H1 (cell line): ENCODE measurements at regions not wholly inside any gene's neighbourhood (a gene's known extent, or its start where the extent isn't known, plus 50 kb on each side); places are given as distances from the start of the nearest gene placed in this dataset.

Experiments
- CTCF ChIA-PET: fragments of 300-600 bp; sonication (Branson Sonifier 250); formaldehyde crosslinking; loops from one replicate; lab custom pipeline; 2021; ENCODE audit not compliant: partially characterized antibody; lab: Charles Lee
- POLR2A ChIA-PET: fragments of 300-600 bp; sonication (Branson Sonifier 250); formaldehyde crosslinking; loops from one replicate; lab custom pipeline; 2021; ENCODE audit warnings: inconsistent platforms; ENCODE audit not compliant: partially characterized antibody; lab: Charles Lee
- DNase-seq, 2 experiments: peaks; one replicate each; pipeline versions ENCODE4 v3.0.0 to v3.0.0-alpha.2; 2010 to 2022; ENCODE audit warnings: low spot score in 2 of 2, low read depth in 1 of 2, mixed read lengths in 1 of 2
- FAIRE-seq: peaks from 2 replicates; lab custom pipeline; 2011; peaks lifted over from hg19 to GRCh38; lab: Jason Lieb, UNC
- H2AFZ ChIP-seq: 2 replicates; pipeline ENCODE4 v1.8.1; 2012; ENCODE audit warnings: low read length, inconsistent platforms
- H2AK5ac ChIP-seq: 2 replicates; pipeline ENCODE4 v1.6.1; 2013; ENCODE audit warnings: low read depth, low read length
- H2BK120ac ChIP-seq: replicated peaks from 2 replicates; pipeline ENCODE3; 2013; ENCODE audit warnings: low read depth, low read length, inconsistent platforms
- H2BK12ac ChIP-seq: 2 replicates; pipeline ENCODE4 v1.6.1; 2013; ENCODE audit warnings: low read depth, low read length
- H2BK15ac ChIP-seq: 2 replicates; pipeline ENCODE4 v1.6.1; 2013; ENCODE audit warnings: low read length
- H2BK20ac ChIP-seq: 2 replicates; pipeline ENCODE4 v1.6.1; 2013; ENCODE audit warnings: low read length
- H2BK5ac ChIP-seq: 2 replicates; pipeline ENCODE4 v1.6.1; 2013; ENCODE audit warnings: low read depth, low read length
- H3K14ac ChIP-seq: 2 replicates; pipeline ENCODE4 v1.6.1; 2013; ENCODE audit warnings: inconsistent platforms; ENCODE audit not compliant: insufficient read length
- H3K18ac ChIP-seq: 2 replicates; pipeline ENCODE4 v1.6.1; 2013; ENCODE audit warnings: low read length; ENCODE audit errors: extremely low read depth
- H3K23ac ChIP-seq: 2 replicates; pipeline ENCODE4 v1.6.1; 2013; ENCODE audit warnings: inconsistent platforms; ENCODE audit not compliant: insufficient read length
- H3K23me2 ChIP-seq: 2 replicates; pipeline ENCODE4 v1.6.1; 2013; ENCODE audit warnings: low read depth, low read length
- H3K27ac ChIP-seq: 2 replicates; pipeline ENCODE4 v1.6.1; 2011; ENCODE audit warnings: low read depth, low read length, inconsistent platforms
- H3K27me3 ChIP-seq, 4 experiments: replicated peaks in 1 of 4; 1 replicate in 1 of 4; 2 replicates in 3 of 4; pipeline versions ENCODE4 v1.6.1 to v1.8.1; 2011 to 2013; ENCODE audit warnings: low read length in 3 of 4, mild to moderate bottlenecking in 3 of 4, inconsistent platforms in 2 of 4, mixed read lengths in 2 of 4, moderate library complexity in 1 of 4; ENCODE audit not compliant: control insufficient read depth in 3 of 4, insufficient read depth in 3 of 4; ENCODE audit errors: extremely low read depth in 1 of 4
- H3K36me3 ChIP-seq, 4 experiments: 2 replicates each; pipeline versions ENCODE4 v1.6.1 to v1.8.1; 2011 to 2013; ENCODE audit warnings: mild to moderate bottlenecking in 4 of 4, low read length in 3 of 4, moderate library complexity in 2 of 4, control low read depth in 1 of 4, inconsistent platforms in 1 of 4; ENCODE audit not compliant: insufficient read depth in 4 of 4, control insufficient read depth in 2 of 4
- H3K4ac ChIP-seq: replicated peaks from 2 replicates; pipeline ENCODE3; 2013; ENCODE audit warnings: low read length, low read depth, mixed read lengths, inconsistent platforms; ENCODE audit not compliant: insufficient read length
- H3K4me1 ChIP-seq, 4 experiments: replicated peaks in 1 of 4; 1 replicate in 1 of 4; 2 replicates in 3 of 4; pipeline versions ENCODE4 v1.6.1 to v1.8.1; 2011 to 2013; ENCODE audit warnings: low read length in 3 of 4, inconsistent platforms in 2 of 4, mixed read lengths in 1 of 4; ENCODE audit not compliant: insufficient read depth in 4 of 4, control insufficient read depth in 3 of 4
- H3K4me2 ChIP-seq, 2 experiments: 2 replicates each; pipeline versions ENCODE4 v1.6.1 to v1.8.1; 2011 to 2013; ENCODE audit warnings: low read depth in 2 of 2, low read length in 2 of 2, control low read depth in 1 of 2, inconsistent platforms in 1 of 2, mild to moderate bottlenecking in 1 of 2; ENCODE audit not compliant: insufficient read depth in 1 of 2
- H3K4me3 ChIP-seq, 4 experiments: fragments of 200-600, 300-600 bp in 1 of 4; sonication (generic), shearing (Covaris generic), sonication (Bioruptor Twin) in 1 of 4; 2 replicates each; pipeline versions ENCODE4 v1.5.1 to v1.8.1; 2011 to 2016; ENCODE audit warnings: low read length in 4 of 4, low read depth in 3 of 4, control low read depth in 2 of 4, inconsistent platforms in 2 of 4, mild to moderate bottlenecking in 2 of 4, mixed read lengths in 1 of 4, moderate library complexity in 1 of 4; ENCODE audit not compliant: insufficient read depth in 2 of 4; ENCODE audit errors: extremely low read depth in 1 of 4
- H3K56ac ChIP-seq: replicated peaks from 2 replicates; pipeline ENCODE3; 2013; ENCODE audit warnings: low read depth, mild to moderate bottlenecking, mixed read lengths, low read length, inconsistent platforms; ENCODE audit not compliant: insufficient read length
- H3K79me1 ChIP-seq: 2 replicates; pipeline ENCODE4 v1.6.1; 2013; ENCODE audit warnings: low read depth, low read length, control low read depth
- H3K79me2 ChIP-seq, 2 experiments: 2 replicates each; pipeline versions ENCODE4 v1.6.1 to v1.8.1; 2012 to 2013; ENCODE audit warnings: low read length in 2 of 2, mild to moderate bottlenecking in 2 of 2, inconsistent platforms in 1 of 2; ENCODE audit not compliant: insufficient read depth in 2 of 2, control insufficient read depth in 1 of 2
- H3K9ac ChIP-seq, 4 experiments: replicated peaks in 1 of 4; 1 replicate in 1 of 4; 2 replicates in 3 of 4; pipeline versions ENCODE4 v1.6.1 to v1.8.1; 2011 to 2013; ENCODE audit warnings: low read depth in 3 of 4, low read length in 3 of 4, control low read depth in 2 of 4, mild to moderate bottlenecking in 2 of 4, moderate library complexity in 2 of 4, inconsistent platforms in 1 of 4; ENCODE audit errors: extremely low read depth in 1 of 4
- H3K9me3 ChIP-seq, 2 experiments: 2 replicates each; pipeline versions ENCODE4 v1.6.1 to v1.8.1; 2012 to 2013; ENCODE audit warnings: mild to moderate bottlenecking in 2 of 2, moderate library complexity in 2 of 2, control low read depth in 1 of 2, inconsistent platforms in 1 of 2, low read depth in 1 of 2, low read length in 1 of 2, mixed read lengths in 1 of 2; ENCODE audit not compliant: insufficient read depth in 2 of 2
- H4K20me1 ChIP-seq, 2 experiments: replicated peaks in 1 of 2; 2 replicates each; pipeline versions ENCODE3 to v1.8.1; 2011 to 2013; ENCODE audit warnings: inconsistent platforms in 2 of 2, low read length in 2 of 2, mild to moderate bottlenecking in 1 of 2; ENCODE audit not compliant: insufficient read depth in 2 of 2, control insufficient read depth in 1 of 2
- H4K5ac ChIP-seq: 2 replicates; pipeline ENCODE4 v1.6.1; 2013; ENCODE audit warnings: low read length, low read depth, mixed read lengths, inconsistent platforms; ENCODE audit not compliant: insufficient read length
- H4K8ac ChIP-seq: 2 replicates; pipeline ENCODE4 v1.8.0; 2013; ENCODE audit warnings: mild to moderate bottlenecking, moderate library complexity, low read length, inconsistent platforms; ENCODE audit not compliant: insufficient read depth; ENCODE audit errors: extremely low read depth
- H4K91ac ChIP-seq: replicated peaks from 2 replicates; pipeline ENCODE3; 2013; ENCODE audit warnings: low read length, mixed read lengths, inconsistent platforms; ENCODE audit not compliant: insufficient read length
- MAFK ChIP-seq: IDR thresholded peaks from 2 replicates; pipeline ENCODE4 v1.6.1; 2012; ENCODE audit warnings: low read depth, mild to moderate bottlenecking, improper control_type of control experiment, low read length
- SP4 ChIP-seq: IDR thresholded peaks from 2 replicates; pipeline ENCODE4 v1.6.1; 2012; ENCODE audit warnings: low read length, inconsistent platforms
- TEAD4 ChIP-seq: IDR thresholded peaks from 2 replicates; pipeline ENCODE4 v1.6.1; 2012; ENCODE audit warnings: low read depth, low read length, inconsistent platforms, mixed read lengths
- WGBS, 2 experiments: shearing (Covaris generic) in 1 of 2; methylation state at CpG; one replicate each; pipeline versions ENCODE4 v1.1.6 to v1.1.7; 2013 to 2015; ENCODE audit warnings: low lambda C conversion rate in 2 of 2, mixed read lengths in 2 of 2, inconsistent platforms in 1 of 2, low coverage in 1 of 2, missing lambda C conversion rate in 1 of 2; ENCODE audit not compliant: insufficient replicate concordance in 2 of 2, insufficient coverage in 1 of 2, insufficient read length in 1 of 2; ENCODE audit errors: extremely low coverage in 1 of 2, missing lambda C conversion rate in 1 of 2; 5-methylcytosine and 5-hydroxymethylcytosine counted together

GRCh38 chr2:200089756-200090109, 134.4 kb downstream of the MAIP1 start:
- no peaks in the 10 kb centered on the region for H3K9me3 ChIP-seq
- no peak overlapping the region for H3K23ac ChIP-seq
- H3K14ac ChIP-seq, result no peak overlapping the region
- DNase-seq (no peak), FAIRE-seq (no peak)
- ChIA-PET POLR2A (interaction anchor here (0.6 kb wide), 1 partner anchor 265 kb away, joined by 4 read pairs; no protein-coding TSS in a partner anchor), CTCF (interaction anchor here (0.5 to 1.6 kb wide), 5 partner anchors 14 to 396 kb away, joined by 3 to 4 read pairs (median 3); no protein-coding TSS in a partner anchor)
- H3K4me3 ChIP-seq, result no peak overlapping the region
- H2BK120ac ChIP-seq, result no peak overlapping the region
- no peak overlapping the region for H3K9ac ChIP-seq
- H2BK20ac ChIP-seq, result no peak overlapping the region
- H4K91ac ChIP-seq, result no peak overlapping the region
- H3K56ac ChIP-seq, result no peak overlapping the region
- no peaks in the 10 kb centered on the region for H3K79me1 ChIP-seq
- H3K27ac ChIP-seq, result no peak overlapping the region
- H3K18ac ChIP-seq, result no peak overlapping the region
- H2BK12ac ChIP-seq, result no peak overlapping the region
- peaks cover 6 to 14% (median 12%) of the 10 kb centered on the region in 4 experiments for H3K4me1 ChIP-seq
- H2AFZ ChIP-seq, result no peak overlapping the region
- no peak overlapping the region for H4K5ac ChIP-seq
- no peaks in the 10 kb centered on the region for H3K36me3 ChIP-seq
- no peak overlapping the region for H2AK5ac ChIP-seq
- H3K4me2 ChIP-seq, result no peak overlapping the region
- H3K4ac ChIP-seq, result no peak overlapping the region
- peaks cover 0 to 3% (median 0%) of the 10 kb centered on the region in 4 experiments; a peak in 1 of 7 replicates for H3K27me3 ChIP-seq
- no peaks in the 10 kb centered on the region for H3K79me2 ChIP-seq
- H4K8ac ChIP-seq, result no peak overlapping the region
- H2BK15ac ChIP-seq, result no peak overlapping the region
- H3K23me2 ChIP-seq, result no peaks in the 10 kb centered on the region; the same call in 1 of the 2 replicates
- 77% methylated on average over 6 of the region's 6 CpGs; no CpG with 5 or more reads in 1 of the 2 experiments for WGBS, 2 experiments
- no peaks in the 10 kb centered on the region for H4K20me1 ChIP-seq
- no peak overlapping the region for H2BK5ac ChIP-seq
- TF ChIP-seq TEAD4 (no peak), SP4 (no peak), MAFK (no peak)
